HEK293 (cell line): ENCODE measurements at regions not wholly inside any gene's neighbourhood (a gene's known extent, or its start where the extent isn't known, plus 50 kb on each side); places are given as distances from the start of the nearest gene placed in this dataset.

Source experiments
- CTCF ChIA-PET: fragments of 350-600 bp; formaldehyde crosslinking; extraction: SDS; loops from one replicate; lab custom pipeline; 2021; ENCODE audit warnings: antibody characterized with exemption; lab: Yijun Ruan, JAX
- POLR2A ChIA-PET: fragments of 300-600 bp; formaldehyde crosslinking; extraction: SDS; loops from one replicate; lab custom pipeline; 2020; ENCODE audit warnings: antibody characterized with exemption, inconsistent platforms; lab: Yijun Ruan, JAX
- H3K27ac ChIP-seq: fragments of 200-500 bp; sonication (Bioruptor generic); 2 replicates; pipeline ENCODE4 v1.5.1; 2014; ENCODE audit warnings: low read depth, low read length, control low read depth, inconsistent platforms; ENCODE audit errors: extremely low read depth
- H3K36me3 ChIP-seq, 2 experiments: fragments of 200-500 bp in 1 of 2; sonication (Bioruptor generic) in 1 of 2; 1 replicate in 1 of 2; 2 replicates in 1 of 2; pipeline ENCODE4 v1.5.1; 2014 to 2017; ENCODE audit warnings: inconsistent platforms in 2 of 2, low read length in 2 of 2; ENCODE audit not compliant: control insufficient read depth in 2 of 2, insufficient read depth in 1 of 2
- H3K4me1 ChIP-seq: fragments of 200-500 bp; sonication (Bioruptor generic); 2 replicates; pipeline ENCODE4 v1.5.1; 2014; ENCODE audit warnings: mild to moderate bottlenecking, low read length, inconsistent platforms; ENCODE audit not compliant: control insufficient read depth, insufficient read depth
- H3K4me3 ChIP-seq: 2 replicates; pipeline ENCODE4 v1.5.1; 2011; ENCODE audit warnings: low read depth, mild to moderate bottlenecking, control low read depth, low read length, moderate library complexity
- H3K9me3 ChIP-seq: fragments of 200-500 bp; sonication (Bioruptor generic); 2 replicates; pipeline ENCODE4 v1.5.1; 2014; ENCODE audit warnings: low read depth, low read length, inconsistent platforms; ENCODE audit not compliant: control insufficient read depth, insufficient read depth
- ELK4 ChIP-seq: IDR thresholded peaks from 2 replicates; pipeline ENCODE4 v1.6.1; 2011; ENCODE audit warnings: mild to moderate bottlenecking, low read depth, low read length, borderline replicate concordance
- GLI2 ChIP-seq: fragments of 450-650 bp; formaldehyde crosslinking; IDR thresholded peaks from 2 replicates; pipeline ENCODE4; 2017; ENCODE audit warnings: missing biosample characterization, missing genetic modification characterization, low read depth, borderline replicate concordance
- HOXD13 ChIP-seq: sonication (generic); formaldehyde crosslinking; IDR thresholded peaks from 2 replicates; pipeline ENCODE4 v1.8.0; 2022; ENCODE audit warnings: missing genetic modification reagents, borderline replicate concordance
- KLF1 ChIP-seq: fragments of 450-650 bp; formaldehyde crosslinking; IDR thresholded peaks from 2 replicates; pipeline ENCODE4 v1.5.1; 2016; ENCODE audit warnings: missing biosample characterization, missing genetic modification characterization
- KLF9 ChIP-seq: fragments of 450-650 bp; formaldehyde crosslinking; IDR thresholded peaks from 2 replicates; pipeline ENCODE4 v1.5.1; 2016; ENCODE audit warnings: missing biosample characterization, missing genetic modification characterization, low read depth
- SCRT1 ChIP-seq: fragments of 450-650 bp; formaldehyde crosslinking; IDR thresholded peaks from 2 replicates; pipeline ENCODE4 v1.5.1; 2016; ENCODE audit warnings: missing biosample characterization, missing genetic modification characterization, borderline replicate concordance
- SETDB1 ChIP-seq: IDR thresholded peaks from one replicate; pipeline ENCODE4 v1.6.1; 2017; ENCODE audit warnings: mild to moderate bottlenecking, low read length, moderate library complexity, mixed read lengths; ENCODE audit not compliant: insufficient read length
- SP7 ChIP-seq: fragments of 450-650 bp; formaldehyde crosslinking; IDR thresholded peaks from 2 replicates; pipeline ENCODE4 v1.5.1; 2016; ENCODE audit warnings: missing biosample characterization, missing genetic modification characterization
- YY1 ChIP-seq: fragments of 450-650 bp; formaldehyde crosslinking; IDR thresholded peaks from 2 replicates; pipeline ENCODE4 v1.5.1; 2018; ENCODE audit warnings: missing biosample characterization, missing genetic modification characterization
- ZBTB44 ChIP-seq: fragments of 450-650 bp; IDR thresholded peaks from 2 replicates; pipeline ENCODE4 v1.5.1; 2018; ENCODE audit warnings: missing biosample characterization, mild to moderate bottlenecking, missing genetic modification characterization
- ZBTB48 ChIP-seq: fragments of 450-650 bp; formaldehyde crosslinking; IDR thresholded peaks from 2 replicates; pipeline ENCODE4 v1.5.1; 2016; ENCODE audit warnings: missing biosample characterization, missing genetic modification characterization
- ZFP37 ChIP-seq: fragments of 450-650 bp; formaldehyde crosslinking; IDR thresholded peaks from 2 replicates; pipeline ENCODE4 v1.5.1; 2016; ENCODE audit warnings: missing biosample characterization, missing genetic modification characterization
- ZNF112 ChIP-seq: fragments of 450-650 bp; formaldehyde crosslinking; IDR thresholded peaks from 2 replicates; pipeline ENCODE4 v1.5.0; 2017; ENCODE audit warnings: missing biosample characterization, missing genetic modification characterization
- ZNF121 ChIP-seq: fragments of 450-650 bp; formaldehyde crosslinking; IDR thresholded peaks from 2 replicates; pipeline ENCODE4 v1.5.1; 2016; ENCODE audit warnings: missing biosample characterization, missing genetic modification characterization
- ZNF155 ChIP-seq: fragments of 450-650 bp; formaldehyde crosslinking; IDR thresholded peaks from 2 replicates; pipeline ENCODE4 v1.5.1; 2016; ENCODE audit warnings: missing biosample characterization, missing genetic modification characterization
- ZNF214 ChIP-seq: fragments of 450-650 bp; formaldehyde crosslinking; IDR thresholded peaks from 2 replicates; pipeline ENCODE4 v1.5.1; 2017; ENCODE audit warnings: missing biosample characterization, mild to moderate bottlenecking, missing genetic modification characterization, borderline replicate concordance
- ZNF366 ChIP-seq: fragments of 450-650 bp; formaldehyde crosslinking; conservative IDR thresholded peaks from 2 replicates; pipeline ENCODE4 v1.5.1; 2016; ENCODE audit warnings: missing biosample characterization, missing genetic modification characterization
- ZNF513 ChIP-seq: fragments of 450-650 bp; IDR thresholded peaks from 2 replicates; pipeline ENCODE4 v1.5.1; 2018; ENCODE audit warnings: missing biosample characterization, missing genetic modification characterization
- ZNF558 ChIP-seq: fragments of 450-650 bp; formaldehyde crosslinking; IDR thresholded peaks from 2 replicates; pipeline ENCODE4 v1.5.1; 2016; ENCODE audit warnings: missing biosample characterization, missing genetic modification characterization
- ZNF629 ChIP-seq: fragments of 450-650 bp; formaldehyde crosslinking; IDR thresholded peaks from 2 replicates; pipeline ENCODE4 v1.5.1; 2017; ENCODE audit warnings: missing biosample characterization, missing genetic modification characterization
- ZNF654 ChIP-seq: fragments of 450-650 bp; formaldehyde crosslinking; IDR thresholded peaks from 2 replicates; pipeline ENCODE4 v1.5.1; 2016; ENCODE audit warnings: low read depth, missing biosample characterization, missing genetic modification characterization
- ZNF660 ChIP-seq: fragments of 450-650 bp; IDR thresholded peaks from 2 replicates; pipeline ENCODE4 v1.5.1; 2018; ENCODE audit warnings: missing biosample characterization, mild to moderate bottlenecking, missing genetic modification characterization
- TF ChIP-seq, protein P1 (sequence below): fragments of 450-650 bp; formaldehyde crosslinking; IDR thresholded peaks from 2 replicates; pipeline ENCODE4 v1.5.1; 2017; ENCODE audit warnings: missing biosample characterization, missing genetic modification characterization
- TF ChIP-seq, protein P2 (sequence below): fragments of 450-650 bp; formaldehyde crosslinking; IDR thresholded peaks from 2 replicates; pipeline ENCODE4 v1.5.1; 2016; ENCODE audit warnings: missing biosample characterization, missing genetic modification characterization, borderline replicate concordance
- TF ChIP-seq, protein P3 (sequence below): fragments of 450-650 bp; formaldehyde crosslinking; IDR thresholded peaks from 2 replicates; pipeline ENCODE4 v1.5.1; 2016; ENCODE audit warnings: missing biosample characterization, missing genetic modification characterization

GRCh38 chr1:13967707-13968106 is 267.7 kb downstream of the PRDM2 start:
- TF ChIP-seq ZNF558 (tag by site-specific recombination) (no peak), YY1 (tag by site-specific recombination) (no peak), ZBTB44 (no peak), GLI2 (tag by site-specific recombination) (no peak), HOXD13 (no peak), ZFP37 (tag by site-specific recombination) (no peak), ZNF366 (no peak), ELK4 (no peak), ZNF513 (no peak), KLF1 (tag by site-specific recombination) (no peak), ZNF112 (no peak)
- Histone ChIP-seq H3K27ac (no peak overlapping the region), H3K36me3 (no peaks in the 10 kb centered on the region), H3K4me3 (no peak overlapping the region), H3K9me3 (no peaks in the 10 kb centered on the region), H3K4me1 (no peaks in the 10 kb centered on the region)
- ChIA-PET CTCF (interaction anchor here (0.6 to 1.2 kb wide), 2 partner anchors 144 to 553 kb away, joined by 3 read pairs; no protein-coding TSS in a partner anchor), POLR2A (no interaction called here)

DNA sequence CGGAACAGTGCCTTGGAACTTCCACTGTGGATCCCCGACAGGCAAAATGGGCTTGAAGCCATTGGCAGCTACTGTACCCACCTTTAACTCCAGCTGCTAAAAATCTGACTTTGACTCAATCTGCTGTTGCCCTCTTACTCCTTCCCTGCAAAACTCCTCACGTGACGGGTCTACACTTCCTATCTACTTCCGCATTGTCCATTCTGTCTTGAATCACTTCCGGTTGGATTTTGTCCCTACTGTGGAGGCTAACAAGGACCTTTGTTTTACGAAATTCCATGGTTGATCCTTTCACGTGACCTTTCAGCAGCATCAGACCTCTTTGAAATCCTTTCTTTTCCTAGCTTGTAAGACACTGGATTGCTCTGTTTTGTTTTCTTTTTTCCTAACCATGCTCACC is 268.4 kb downstream of the PRDM2 start:
- no peaks in the 10 kb centered on the region for H3K9me3 ChIP-seq
- POLR2A ChIA-PET, result no interaction called here
- H3K4me3 ChIP-seq, result no peak overlapping the region
- H3K36me3 ChIP-seq, result no peaks in the 10 kb centered on the region
- H3K4me1 ChIP-seq, result no peaks in the 10 kb centered on the region
- CTCF ChIA-PET, result interaction anchor here (0.6 to 1.2 kb wide), 4 partner anchors 143 to 554 kb away, joined by 3 read pairs; no protein-coding TSS in a partner anchor
- no peak overlapping the region for H3K27ac ChIP-seq
- TF ChIP-seq SETDB1 (no peak), ZNF155 (tag by site-specific recombination) (no peak), ZNF654 (tag by site-specific recombination) (no peak), KLF9 (no peak), ZBTB48 (tag by site-specific recombination) (no peak), ZNF121 (no peak), ZNF558 (tag by site-specific recombination) (no peak), SCRT1 (tag by site-specific recombination) (no peak), SP7 (tag by site-specific recombination) (no peak), ZNF629 (no peak), ZNF214 (tag by site-specific recombination) (no peak), ZNF660 (tag by site-specific recombination) (no peak)
- TF ChIP-seq, protein P1, sequence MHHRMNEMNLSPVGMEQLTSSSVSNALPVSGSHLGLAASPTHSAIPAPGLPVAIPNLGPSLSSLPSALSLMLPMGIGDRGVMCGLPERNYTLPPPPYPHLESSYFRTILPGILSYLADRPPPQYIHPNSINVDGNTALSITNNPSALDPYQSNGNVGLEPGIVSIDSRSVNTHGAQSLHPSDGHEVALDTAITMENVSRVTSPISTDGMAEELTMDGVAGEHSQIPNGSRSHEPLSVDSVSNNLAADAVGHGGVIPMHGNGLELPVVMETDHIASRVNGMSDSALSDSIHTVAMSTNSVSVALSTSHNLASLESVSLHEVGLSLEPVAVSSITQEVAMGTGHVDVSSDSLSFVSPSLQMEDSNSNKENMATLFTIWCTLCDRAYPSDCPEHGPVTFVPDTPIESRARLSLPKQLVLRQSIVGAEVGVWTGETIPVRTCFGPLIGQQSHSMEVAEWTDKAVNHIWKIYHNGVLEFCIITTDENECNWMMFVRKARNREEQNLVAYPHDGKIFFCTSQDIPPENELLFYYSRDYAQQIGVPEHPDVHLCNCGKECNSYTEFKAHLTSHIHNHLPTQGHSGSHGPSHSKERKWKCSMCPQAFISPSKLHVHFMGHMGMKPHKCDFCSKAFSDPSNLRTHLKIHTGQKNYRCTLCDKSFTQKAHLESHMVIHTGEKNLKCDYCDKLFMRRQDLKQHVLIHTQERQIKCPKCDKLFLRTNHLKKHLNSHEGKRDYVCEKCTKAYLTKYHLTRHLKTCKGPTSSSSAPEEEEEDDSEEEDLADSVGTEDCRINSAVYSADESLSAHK, result no peak
- TF ChIP-seq, protein P2, sequence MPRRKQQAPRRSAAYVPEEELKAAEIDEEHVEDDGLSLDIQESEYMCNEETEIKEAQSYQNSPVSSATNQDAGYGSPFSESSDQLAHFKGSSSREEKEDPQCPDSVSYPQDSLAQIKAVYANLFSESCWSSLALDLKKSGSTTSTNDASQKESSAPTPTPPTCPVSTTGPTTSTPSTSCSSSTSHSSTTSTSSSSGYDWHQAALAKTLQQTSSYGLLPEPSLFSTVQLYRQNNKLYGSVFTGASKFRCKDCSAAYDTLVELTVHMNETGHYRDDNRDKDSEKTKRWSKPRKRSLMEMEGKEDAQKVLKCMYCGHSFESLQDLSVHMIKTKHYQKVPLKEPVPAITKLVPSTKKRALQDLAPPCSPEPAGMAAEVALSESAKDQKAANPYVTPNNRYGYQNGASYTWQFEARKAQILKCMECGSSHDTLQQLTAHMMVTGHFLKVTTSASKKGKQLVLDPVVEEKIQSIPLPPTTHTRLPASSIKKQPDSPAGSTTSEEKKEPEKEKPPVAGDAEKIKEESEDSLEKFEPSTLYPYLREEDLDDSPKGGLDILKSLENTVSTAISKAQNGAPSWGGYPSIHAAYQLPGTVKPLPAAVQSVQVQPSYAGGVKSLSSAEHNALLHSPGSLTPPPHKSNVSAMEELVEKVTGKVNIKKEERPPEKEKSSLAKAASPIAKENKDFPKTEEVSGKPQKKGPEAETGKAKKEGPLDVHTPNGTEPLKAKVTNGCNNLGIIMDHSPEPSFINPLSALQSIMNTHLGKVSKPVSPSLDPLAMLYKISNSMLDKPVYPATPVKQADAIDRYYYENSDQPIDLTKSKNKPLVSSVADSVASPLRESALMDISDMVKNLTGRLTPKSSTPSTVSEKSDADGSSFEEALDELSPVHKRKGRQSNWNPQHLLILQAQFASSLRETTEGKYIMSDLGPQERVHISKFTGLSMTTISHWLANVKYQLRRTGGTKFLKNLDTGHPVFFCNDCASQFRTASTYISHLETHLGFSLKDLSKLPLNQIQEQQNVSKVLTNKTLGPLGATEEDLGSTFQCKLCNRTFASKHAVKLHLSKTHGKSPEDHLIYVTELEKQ, result no peak
- TF ChIP-seq, protein P3, sequence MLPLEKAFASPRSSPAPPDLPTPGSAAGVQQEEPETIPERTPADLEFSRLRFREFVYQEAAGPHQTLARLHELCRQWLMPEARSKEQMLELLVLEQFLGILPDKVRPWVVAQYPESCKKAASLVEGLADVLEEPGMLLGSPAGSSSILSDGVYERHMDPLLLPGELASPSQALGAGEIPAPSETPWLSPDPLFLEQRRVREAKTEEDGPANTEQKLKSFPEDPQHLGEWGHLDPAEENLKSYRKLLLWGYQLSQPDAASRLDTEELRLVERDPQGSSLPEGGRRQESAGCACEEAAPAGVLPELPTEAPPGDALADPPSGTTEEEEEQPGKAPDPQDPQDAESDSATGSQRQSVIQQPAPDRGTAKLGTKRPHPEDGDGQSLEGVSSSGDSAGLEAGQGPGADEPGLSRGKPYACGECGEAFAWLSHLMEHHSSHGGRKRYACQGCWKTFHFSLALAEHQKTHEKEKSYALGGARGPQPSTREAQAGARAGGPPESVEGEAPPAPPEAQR, result no peak
